WERI-Rb-1 (cell line): ENCODE measurements at regions not wholly inside any gene's neighbourhood (a gene's known extent, or its start where the extent isn't known, plus 50 kb on each side); places are given as distances from the start of the nearest gene placed in this dataset.

Experiments used
- DNase-seq: peaks from one replicate; pipeline ENCODE4 v3.0.0-alpha.2; 2020
- H3K27ac ChIP-seq: fragments of 250-450 bp; sonication (Bioruptor Pico); 2 replicates; pipeline ENCODE4 v1.5.1; 2020; ENCODE audit warnings: mild to moderate bottlenecking, moderate library complexity
- H3K27me3 ChIP-seq: fragments of 250-450 bp; sonication (Bioruptor Pico); 2 replicates; pipeline ENCODE4 v1.5.1; 2021; ENCODE audit warnings: mild to moderate bottlenecking, low read depth, moderate library complexity; ENCODE audit not compliant: insufficient read depth, severe bottlenecking
- H3K36me3 ChIP-seq: fragments of 250-450 bp; sonication (Bioruptor Pico); 2 replicates; pipeline ENCODE4 v1.5.1; 2020; ENCODE audit warnings: mild to moderate bottlenecking, moderate library complexity
- H3K4me3 ChIP-seq: 2 replicates; pipeline ENCODE4 v1.5.1; 2011; ENCODE audit warnings: low read depth, mild to moderate bottlenecking, control low read depth, low read length
- H3K9me3 ChIP-seq: fragments of 250-450 bp; sonication (Bioruptor Pico); 2 replicates; pipeline ENCODE4 v1.5.1; 2021; ENCODE audit warnings: mild to moderate bottlenecking, moderate library complexity; ENCODE audit not compliant: severe bottlenecking
- CTCF ChIP-seq: IDR thresholded peaks from 2 replicates; pipeline ENCODE4 v1.5.1; 2011; ENCODE audit warnings: low read depth, mild to moderate bottlenecking, control low read depth, inconsistent platforms, low read length

- Histone ChIP-seq H3K27ac (no peak overlapping the region), H3K27me3 (peaks cover 80% of the 10 kb centered on the region), H3K36me3 (no peaks in the 10 kb centered on the region), H3K4me3 (no peak overlapping the region), H3K9me3 (no peaks in the 10 kb centered on the region)
- no peak for TF ChIP-seq CTCF
- DNase-seq, result no peak
Measured at GRCh38 chr6:2536451-2536850, 214.3 kb downstream of the MYLK4 start.

DNA sequence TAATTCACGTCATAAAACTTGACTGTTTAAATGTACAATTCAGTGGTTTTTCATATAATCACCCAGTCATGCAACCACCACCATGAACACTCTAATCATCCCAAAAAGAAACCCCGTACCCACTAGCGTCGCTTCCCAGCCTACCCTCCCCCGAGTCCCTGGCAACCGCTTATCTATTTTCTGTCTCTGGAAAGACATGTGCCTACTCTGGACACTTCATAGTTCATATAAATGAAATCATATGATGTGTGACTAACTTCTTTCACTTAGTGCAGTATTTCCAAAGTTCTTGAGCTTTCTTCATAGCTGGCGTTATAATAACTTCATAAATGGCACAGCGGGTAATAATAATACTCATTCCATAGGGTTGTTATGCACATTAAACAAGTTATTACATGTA lies 215.2 kb downstream of the MYLK4 start:
- no peak for TF ChIP-seq CTCF
- DNase-seq, result no peak
- Histone ChIP-seq H3K27me3 (peaks cover 80% of the 10 kb centered on the region), H3K4me3 (no peak overlapping the region), H3K9me3 (no peaks in the 10 kb centered on the region), H3K36me3 (no peaks in the 10 kb centered on the region), H3K27ac (no peak overlapping the region)

DNA sequence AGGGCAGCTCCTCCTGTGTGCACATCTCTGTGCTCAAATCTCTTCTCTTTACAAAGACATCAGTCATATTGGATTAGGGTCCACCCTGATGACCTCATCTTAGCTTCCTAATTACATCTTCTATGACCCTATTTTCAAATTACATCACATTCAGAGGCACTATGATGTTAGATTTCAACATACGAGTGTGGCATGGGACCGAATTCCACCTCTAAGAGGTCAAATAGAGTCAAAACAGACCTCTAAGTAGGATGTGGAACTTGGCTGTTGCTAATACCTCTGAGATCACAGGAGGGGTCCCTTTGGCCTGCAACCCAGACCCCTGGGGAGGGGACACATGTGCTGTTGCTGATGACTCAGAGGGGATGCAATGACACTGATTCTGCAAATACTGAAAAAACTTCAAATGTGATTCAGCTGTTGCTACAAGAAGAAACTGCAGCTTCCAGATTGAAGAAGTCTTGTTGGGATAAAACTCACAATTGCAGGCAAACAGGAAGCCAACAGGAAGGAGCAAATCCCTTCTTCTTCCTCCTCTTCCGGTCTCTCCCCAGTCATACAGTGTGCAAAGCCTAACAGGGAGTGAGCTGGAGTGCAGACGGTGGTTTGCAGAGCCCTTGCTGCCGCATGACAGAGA lies 216.2 kb downstream of the MYLK4 start:
- H3K9me3 ChIP-seq, result no peaks in the 10 kb centered on the region
- peaks cover 84% of the 10 kb centered on the region for H3K27me3 ChIP-seq
- no peaks in the 10 kb centered on the region for H3K36me3 ChIP-seq
- H3K27ac ChIP-seq, result no peak overlapping the region
- no peak overlapping the region for H3K4me3 ChIP-seq
- no peak for DNase-seq
- no peak for TF ChIP-seq CTCF

DNA sequence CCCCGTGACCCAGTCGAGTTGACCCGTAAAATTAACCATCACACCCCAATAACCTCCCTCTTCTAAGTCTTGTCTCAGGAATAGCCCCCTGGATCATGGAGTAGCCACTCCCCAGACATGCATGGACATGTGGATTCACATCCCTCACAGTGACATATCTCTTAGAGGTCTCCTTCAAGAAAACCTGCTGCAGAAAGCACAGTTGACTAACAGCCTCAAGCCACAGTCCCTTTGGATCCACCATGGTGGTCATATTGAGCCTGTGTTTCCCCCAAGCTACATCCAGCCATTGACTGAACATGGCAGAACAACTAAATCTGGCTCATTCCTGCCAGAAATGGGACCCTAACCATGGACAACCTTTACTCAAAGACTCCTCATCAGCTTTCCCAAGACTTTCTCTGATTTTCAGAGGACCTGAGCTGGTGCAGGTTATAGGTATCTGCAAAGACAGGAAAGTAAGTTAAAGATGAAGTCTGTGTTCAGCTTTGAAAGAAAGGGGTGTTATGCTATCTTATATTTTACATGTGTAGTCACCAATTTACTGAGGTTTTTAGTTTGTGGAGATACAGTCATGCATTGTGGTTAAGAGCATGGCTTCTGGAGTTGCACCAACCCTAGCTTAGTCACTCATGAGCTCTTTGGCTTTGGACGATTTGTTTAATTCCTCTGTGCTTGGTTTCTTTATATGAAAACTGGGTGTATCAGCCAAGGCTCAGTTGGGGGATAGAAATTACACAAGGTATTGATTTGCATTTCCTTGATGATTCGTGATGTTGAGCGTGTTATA lies 219.1 kb downstream of the MYLK4 start:
- Histone ChIP-seq H3K27me3 (peaks cover 79% of the 10 kb centered on the region), H3K27ac (no peak overlapping the region), H3K36me3 (no peaks in the 10 kb centered on the region), H3K4me3 (no peak overlapping the region), H3K9me3 (no peaks in the 10 kb centered on the region)
- TF ChIP-seq CTCF, result no peak
- DNase-seq, result no peak

DNA sequence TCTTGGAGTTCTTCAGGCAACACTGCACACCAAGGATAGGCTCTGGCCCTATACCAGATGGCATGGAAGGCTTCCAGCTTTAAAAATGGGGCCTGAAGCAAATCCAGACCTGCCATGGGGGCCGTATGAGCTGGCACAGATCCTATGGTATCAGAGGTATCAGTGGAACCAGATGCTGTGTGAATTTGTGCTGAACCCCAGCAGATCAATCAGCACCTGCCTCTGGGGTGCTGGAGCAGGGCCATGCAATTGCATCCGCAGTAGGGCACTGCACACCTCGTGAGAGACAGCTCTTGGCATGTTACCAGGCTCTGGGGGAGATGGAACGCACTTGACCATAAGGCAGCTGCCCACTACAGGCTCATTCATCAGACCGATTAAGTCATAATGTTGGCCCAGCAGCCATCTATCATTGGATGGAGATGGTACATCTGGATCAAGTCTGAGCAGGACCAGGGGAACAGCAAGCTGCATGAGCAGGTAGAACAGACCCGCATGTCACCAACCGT lies 221.5 kb downstream of the MYLK4 start:
- DNase-seq, result no peak
- Histone ChIP-seq H3K27me3 (peaks cover 55% of the 10 kb centered on the region), H3K36me3 (no peaks in the 10 kb centered on the region), H3K4me3 (no peak overlapping the region), H3K27ac (no peak overlapping the region), H3K9me3 (peaks cover under 1% of the 10 kb centered on the region)
- TF ChIP-seq CTCF, result no peak
